ENCODE measurements at regions not wholly inside any gene's neighbourhood (a gene's known extent, or its start where the extent isn't known, plus 50 kb on each side); places are given as distances from the start of the nearest gene placed in this dataset.

DNA sequence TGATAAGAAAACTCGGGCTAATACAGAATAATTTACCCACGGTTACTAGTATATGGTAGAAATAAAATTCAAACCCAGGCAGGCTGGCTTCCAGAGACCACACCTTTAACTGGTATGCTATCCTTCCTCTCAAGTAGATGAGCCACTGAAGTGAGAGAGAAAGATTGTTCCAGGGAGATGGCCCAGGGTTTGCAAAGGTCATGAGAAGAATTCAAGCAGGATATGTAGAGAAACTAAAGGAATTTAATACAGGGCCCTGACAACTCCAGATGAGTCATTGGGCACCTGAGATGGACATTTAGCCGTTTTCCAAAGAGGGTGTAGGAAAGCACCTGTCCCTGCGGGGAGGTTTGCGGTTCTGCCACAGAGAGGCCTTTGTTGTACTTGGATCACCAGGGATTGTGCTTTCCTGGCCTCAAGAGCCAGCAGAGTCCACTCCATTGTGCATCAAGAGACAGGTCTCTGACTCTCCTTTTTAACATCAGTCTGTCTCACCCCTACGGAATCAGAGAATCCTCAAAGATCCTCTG lies 152.7 kb upstream of the BLID start:
- POLR2A ChIA-PET, result no interaction called here
- H3K36me3 ChIP-seq (ENCODE audit: control insufficient read depth in 2 of 3, insufficient read depth in 3 of 3, low read length in 3 of 3), result no peaks in the 10 kb centered on the region
- Mint-ChIP-seq H3K36me3 (peaks cover 0 to 3% (median 0%) of the 10 kb centered on the region in 5 donors), H3K4me3 (no peak overlapping the region), H3K4me1 (no peaks in the 10 kb centered on the region), H3K27ac (no peak overlapping the region), H3K9me3 (peaks cover 0 to 4% (median 0%) of the 10 kb centered on the region in 11 donors), H3K27me3 (peaks cover 4 to 30% (median 14%) of the 10 kb centered on the region in 5 donors)
- intact Hi-C loops (cut with micrococcal nuclease), result no loop called here
- ATAC-seq, result no peak
- H3K4me1 ChIP-seq (ENCODE audit: control insufficient read depth in 2 of 2, insufficient read depth in 2 of 2, low read length in 2 of 2), result no peaks in the 10 kb centered on the region
- H3K9me3 ChIP-seq (ENCODE audit: control insufficient read depth in 2 of 3, low read length in 3 of 3), result no peaks in the 10 kb centered on the region
- no peak overlapping the region for H3K4me3 ChIP-seq (ENCODE audit: low read length)
- no peak overlapping the region for H3K27ac ChIP-seq (ENCODE audit: low read depth, low read length)
- H3K27me3 ChIP-seq (ENCODE audit: control insufficient read depth in 2 of 2, insufficient read depth in 2 of 2, low read length in 2 of 2), result no peaks in the 10 kb centered on the region
- no peak for DNase-seq
- CTCF ChIA-PET, result no interaction called here

DNA sequence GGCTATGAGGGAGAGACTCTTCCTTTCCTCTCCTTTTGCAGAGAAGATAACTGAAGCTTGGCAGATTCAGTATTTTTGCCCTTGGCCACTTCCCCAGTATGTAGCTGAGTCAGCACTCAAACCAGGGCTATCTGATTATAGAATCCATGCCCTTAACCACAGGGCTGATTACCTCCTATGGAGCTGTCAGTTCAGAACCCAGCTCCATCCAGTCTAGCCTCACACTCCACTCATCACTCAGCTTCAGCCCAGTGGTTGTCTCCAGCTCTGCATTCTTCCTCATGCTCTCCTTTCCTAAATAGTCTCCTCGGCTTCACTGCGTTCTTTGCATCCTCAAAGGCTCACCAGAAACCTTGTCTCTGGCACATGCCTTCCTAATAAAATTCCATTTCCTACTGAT lies 151.6 kb upstream of the BLID start:
- Mint-ChIP-seq H3K27ac (no peak overlapping the region), H3K4me3 (no peak overlapping the region), H3K4me1 (no peaks in the 10 kb centered on the region), H3K9me3 (peaks cover 0 to 4% (median 0%) of the 10 kb centered on the region in 11 donors), H3K27me3 (peaks cover 4 to 25% (median 14%) of the 10 kb centered on the region in 5 donors), H3K36me3 (no peaks in the 10 kb centered on the region)
- CTCF ChIA-PET, result no interaction called here
- no peaks in the 10 kb centered on the region for H3K9me3 ChIP-seq (ENCODE audit: control insufficient read depth in 2 of 3, low read length in 3 of 3)
- no peaks in the 10 kb centered on the region for H3K36me3 ChIP-seq (ENCODE audit: control insufficient read depth in 2 of 3, insufficient read depth in 3 of 3, low read length in 3 of 3)
- intact Hi-C loops (cut with micrococcal nuclease), result no loop called here
- POLR2A ChIA-PET, result no interaction called here
- no peak overlapping the region for H3K27ac ChIP-seq (ENCODE audit: low read depth, low read length)
- DNase-seq (no peak), ATAC-seq (peak; percentile 46)
- H3K27me3 ChIP-seq (ENCODE audit: control insufficient read depth in 2 of 2, insufficient read depth in 2 of 2, low read length in 2 of 2), result no peaks in the 10 kb centered on the region
- H3K4me3 ChIP-seq (ENCODE audit: low read length), result no peak overlapping the region
- no peaks in the 10 kb centered on the region for H3K4me1 ChIP-seq (ENCODE audit: control insufficient read depth in 2 of 2, insufficient read depth in 2 of 2, low read length in 2 of 2)

DNA sequence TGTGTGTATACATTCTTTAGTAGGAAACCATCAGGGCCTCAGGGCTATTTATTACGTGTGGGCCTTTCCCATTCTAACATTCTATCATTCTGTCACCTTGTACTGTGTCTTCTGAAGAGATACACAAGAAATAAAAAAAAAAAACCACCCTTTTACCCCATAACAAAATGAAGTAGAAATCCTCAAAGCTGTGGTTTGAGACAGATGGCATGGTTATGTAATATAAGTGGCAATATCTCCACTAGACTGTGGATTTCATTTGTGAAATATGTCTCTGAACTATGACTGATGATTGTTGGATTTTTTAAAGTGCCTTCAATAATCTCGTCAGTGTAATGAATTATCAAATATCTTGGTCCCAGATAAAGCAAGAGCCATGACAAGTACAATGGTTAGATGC lies 150.0 kb upstream of the BLID start:
- Histone ChIP-seq H3K27me3 (ENCODE audit: control insufficient read depth in 2 of 2, insufficient read depth in 2 of 2, low read length in 2 of 2) (no peaks in the 10 kb centered on the region), H3K36me3 (ENCODE audit: control insufficient read depth in 2 of 3, insufficient read depth in 3 of 3, low read length in 3 of 3) (no peaks in the 10 kb centered on the region)

DNA sequence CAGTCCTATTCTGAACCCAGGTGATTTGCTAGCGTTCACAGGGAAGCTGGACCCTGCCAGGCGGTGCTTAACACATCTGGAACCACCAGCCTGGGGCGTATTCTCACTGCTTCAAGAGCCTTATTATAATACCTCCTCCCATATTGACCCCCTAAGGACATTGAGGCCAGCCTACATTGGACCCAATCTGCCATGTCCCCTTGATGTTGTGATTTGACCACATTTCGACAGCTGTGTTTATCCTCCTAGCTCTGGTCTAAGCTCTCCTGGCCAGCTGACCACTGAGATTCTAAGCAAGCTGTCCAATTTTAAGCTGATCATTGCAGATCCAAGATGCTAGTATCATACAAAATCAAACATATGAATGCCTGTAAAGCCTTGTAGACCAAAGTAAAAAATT lies 148.1 kb upstream of the BLID start:
- ChIA-PET CTCF (no interaction called here), POLR2A (interaction anchor here (0.6 kb wide), 1 partner anchor 10 kb away, joined by 4 read pairs; no protein-coding TSS in a partner anchor)
- no peak overlapping the region for H3K4me3 Mint-ChIP-seq
- no peaks in the 10 kb centered on the region for H3K36me3 Mint-ChIP-seq
- Histone ChIP-seq H3K4me3 (ENCODE audit: low read length) (no peak overlapping the region), H3K36me3 (ENCODE audit: control insufficient read depth in 2 of 3, insufficient read depth in 3 of 3, low read length in 3 of 3) (no peaks in the 10 kb centered on the region), H3K27ac (ENCODE audit: low read depth, low read length) (no peak overlapping the region), H3K9me3 (ENCODE audit: control insufficient read depth in 2 of 3, low read length in 3 of 3) (no peaks in the 10 kb centered on the region), H3K27me3 (ENCODE audit: control insufficient read depth in 2 of 2, insufficient read depth in 2 of 2, low read length in 2 of 2) (no peaks in the 10 kb centered on the region), H3K4me1 (ENCODE audit: control insufficient read depth in 2 of 2, insufficient read depth in 2 of 2, low read length in 2 of 2) (no peaks in the 10 kb centered on the region)
- intact Hi-C loops (cut with micrococcal nuclease), result no loop called here
- H3K27me3 Mint-ChIP-seq, result peaks cover 4 to 26% (median 12%) of the 10 kb centered on the region in 5 donors
- DNase-seq, result no peak
- ATAC-seq, result no peak
- H3K9me3 Mint-ChIP-seq, result peaks cover 0 to 9% (median 0%) of the 10 kb centered on the region in 11 donors
- no peaks in the 10 kb centered on the region for H3K4me1 Mint-ChIP-seq
- no peak overlapping the region for H3K27ac Mint-ChIP-seq

More for the DNA sequence above, 150.0 kb upstream of the BLID start:
- peaks cover 0 to 7% (median 0%) of the 10 kb centered on the region in 11 donors for H3K9me3 Mint-ChIP-seq
- H3K27me3 Mint-ChIP-seq, result peaks cover 4 to 24% (median 11%) of the 10 kb centered on the region in 5 donors
- intact Hi-C loops (cut with micrococcal nuclease), result no loop called here
- POLR2A ChIA-PET, result no interaction called here
- no peak overlapping the region for H3K27ac Mint-ChIP-seq
- H3K27ac ChIP-seq (ENCODE audit: low read depth, low read length), result no peak overlapping the region
- CTCF ChIA-PET, result no interaction called here
- H3K36me3 Mint-ChIP-seq, result no peaks in the 10 kb centered on the region
- no peak overlapping the region for H3K4me3 ChIP-seq (ENCODE audit: low read length)
- no peaks in the 10 kb centered on the region for H3K4me1 ChIP-seq (ENCODE audit: control insufficient read depth in 2 of 2, insufficient read depth in 2 of 2, low read length in 2 of 2)
- no peaks in the 10 kb centered on the region for H3K9me3 ChIP-seq (ENCODE audit: control insufficient read depth in 2 of 3, low read length in 3 of 3)
- no peaks in the 10 kb centered on the region for H3K4me1 Mint-ChIP-seq
- ATAC-seq, result no peak
- DNase-seq, result no peak
- no peak overlapping the region for H3K4me3 Mint-ChIP-seq

DNA sequence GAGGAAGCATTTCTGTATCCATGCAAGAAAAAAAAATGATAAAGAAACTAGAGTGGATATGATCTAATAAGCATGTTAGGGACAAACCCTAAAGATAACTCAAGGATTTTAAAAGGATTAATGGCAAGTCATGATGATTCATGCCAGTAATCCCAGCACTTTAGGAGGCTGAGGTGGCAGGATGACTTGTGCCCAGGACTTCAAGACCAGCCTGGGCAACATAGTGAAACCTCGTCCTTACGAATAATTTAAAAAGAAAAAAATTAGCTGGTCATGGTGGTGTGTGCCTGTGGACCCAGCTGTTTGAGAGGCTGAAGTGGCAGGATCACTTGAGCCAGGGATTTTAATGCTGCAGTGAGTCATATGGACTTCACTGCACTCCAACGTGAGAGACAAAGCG lies 145.5 kb upstream of the BLID start:
- Mint-ChIP-seq H3K9me3 (peaks cover 0 to 9% (median 0%) of the 10 kb centered on the region in 11 donors), H3K27me3 (peaks cover 0 to 24% (median 12%) of the 10 kb centered on the region in 5 donors), H3K4me3 (no peak overlapping the region), H3K27ac (no peak overlapping the region), H3K36me3 (no peaks in the 10 kb centered on the region), H3K4me1 (no peaks in the 10 kb centered on the region)
- ATAC-seq (no peak), DNase-seq (no peak)
- no peaks in the 10 kb centered on the region for H3K9me3 ChIP-seq (ENCODE audit: control insufficient read depth in 2 of 3, low read length in 3 of 3)
- H3K27ac ChIP-seq (ENCODE audit: low read depth, low read length), result no peak overlapping the region
- intact Hi-C loops (cut with micrococcal nuclease), result no loop called here
- CTCF ChIA-PET, result no interaction called here
- no peaks in the 10 kb centered on the region for H3K27me3 ChIP-seq (ENCODE audit: control insufficient read depth in 2 of 2, insufficient read depth in 2 of 2, low read length in 2 of 2)
- no peaks in the 10 kb centered on the region for H3K36me3 ChIP-seq (ENCODE audit: control insufficient read depth in 2 of 3, insufficient read depth in 3 of 3, low read length in 3 of 3)
- no peaks in the 10 kb centered on the region for H3K4me1 ChIP-seq (ENCODE audit: control insufficient read depth in 2 of 2, insufficient read depth in 2 of 2, low read length in 2 of 2)
- POLR2A ChIA-PET, result no interaction called here
- no peak overlapping the region for H3K4me3 ChIP-seq (ENCODE audit: low read length)

DNA sequence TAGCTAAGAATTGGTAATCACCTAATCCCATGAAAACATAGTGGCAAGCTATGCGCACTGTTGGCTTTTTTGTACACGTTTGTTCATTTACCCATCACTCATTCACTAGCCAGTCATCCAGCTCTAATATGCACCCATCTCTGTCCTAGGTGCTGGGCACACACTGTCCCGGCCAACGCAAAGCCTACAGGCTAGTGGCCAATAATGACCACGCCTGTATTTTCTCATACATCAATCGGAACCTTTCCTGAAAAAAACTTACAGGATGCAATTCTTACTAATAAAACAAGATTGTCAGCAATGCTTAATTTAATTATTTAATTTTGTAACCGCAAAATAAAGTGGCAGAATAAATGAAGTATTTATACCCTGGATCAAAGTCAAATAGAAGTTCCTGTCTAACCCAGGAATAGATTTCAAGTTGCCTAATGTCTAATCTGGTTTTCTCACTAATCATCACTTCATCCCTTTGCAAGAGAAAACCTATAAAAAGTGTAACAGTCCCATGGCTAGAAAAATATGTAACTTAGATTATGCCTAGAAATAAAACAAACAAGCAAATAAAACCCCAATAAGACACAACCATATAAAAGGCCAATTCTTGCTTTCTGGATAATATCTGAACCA lies 143.3 kb upstream of the BLID start:
- H3K36me3 ChIP-seq (ENCODE audit: control insufficient read depth in 2 of 3, insufficient read depth in 3 of 3, low read length in 3 of 3), result no peaks in the 10 kb centered on the region
- H3K27ac Mint-ChIP-seq, result no peak overlapping the region
- H3K4me1 ChIP-seq (ENCODE audit: control insufficient read depth in 2 of 2, insufficient read depth in 2 of 2, low read length in 2 of 2), result no peaks in the 10 kb centered on the region
- no peak overlapping the region for H3K4me3 ChIP-seq (ENCODE audit: low read length)
- no peak for ATAC-seq
- no peak for DNase-seq
- no peak overlapping the region for H3K27ac ChIP-seq (ENCODE audit: low read depth, low read length)
- peaks cover 0 to 29% (median 17%) of the 10 kb centered on the region in 5 donors for H3K27me3 Mint-ChIP-seq
- CTCF ChIA-PET, result no interaction called here
- no peaks in the 10 kb centered on the region for H3K27me3 ChIP-seq (ENCODE audit: control insufficient read depth in 2 of 2, insufficient read depth in 2 of 2, low read length in 2 of 2)
- no peaks in the 10 kb centered on the region for H3K9me3 ChIP-seq (ENCODE audit: control insufficient read depth in 2 of 3, low read length in 3 of 3)
- no peaks in the 10 kb centered on the region for H3K36me3 Mint-ChIP-seq
- intact Hi-C loops (cut with micrococcal nuclease), result no loop called here
- POLR2A ChIA-PET, result no interaction called here
- H3K9me3 Mint-ChIP-seq, result peaks cover 0 to 12% (median 4%) of the 10 kb centered on the region in 11 donors
- no peaks in the 10 kb centered on the region for H3K4me1 Mint-ChIP-seq
- no peak overlapping the region for H3K4me3 Mint-ChIP-seq
